ENCODE measurements at regions not wholly inside any gene's neighbourhood (a gene's known extent, or its start where the extent isn't known, plus 50 kb on each side); places are given as distances from the start of the nearest gene placed in this dataset.
"Not testable (repeated sequence)": the region's sequence is repeated elsewhere in the genome, so short reads cannot be mapped to it uniquely, and the experiment has no call there.

- H3K36me3 ChIP-seq = no peaks in the 10 kb centered on the region
- H3K9me3 ChIP-seq = no peaks in the 10 kb centered on the region
- no peak overlapping the region for H3K27ac ChIP-seq
- intact Hi-C loops (cut with DNase I) = no loop called here
- H3K9ac ChIP-seq (ENCODE audit: low read depth in 2 of 2, low read length in 2 of 2) = no peak overlapping the region
- H3K4me3 ChIP-seq = no peak overlapping the region
- no peaks in the 10 kb centered on the region for H3K27me3 ChIP-seq
- no peak for DNase-seq
- no peaks in the 10 kb centered on the region for H3K4me1 ChIP-seq
- no peak for TF ChIP-seq CTCF (IDR thresholded peaks at IDR 0.05)
Measured at GRCh38 chr11:92018332-92018731, 206.3 kb upstream of the FAT3 start.

GRCh38 chr11:92008249-92008648, 216.4 kb upstream of the FAT3 start:
- DNase-seq = no peak
- TF ChIP-seq CTCF (IDR thresholded peaks at IDR 0.05) = no peak
- Histone ChIP-seq H3K27ac (no peak overlapping the region), H3K9me3 (no peaks in the 10 kb centered on the region), H3K4me1 (no peaks in the 10 kb centered on the region), H3K36me3 (no peaks in the 10 kb centered on the region), H3K9ac (ENCODE audit: low read depth in 2 of 2, low read length in 2 of 2) (no peak overlapping the region), H3K27me3 (no peaks in the 10 kb centered on the region), H3K4me3 (no peak overlapping the region)
- intact Hi-C loops (cut with DNase I) = no loop called here

DNA sequence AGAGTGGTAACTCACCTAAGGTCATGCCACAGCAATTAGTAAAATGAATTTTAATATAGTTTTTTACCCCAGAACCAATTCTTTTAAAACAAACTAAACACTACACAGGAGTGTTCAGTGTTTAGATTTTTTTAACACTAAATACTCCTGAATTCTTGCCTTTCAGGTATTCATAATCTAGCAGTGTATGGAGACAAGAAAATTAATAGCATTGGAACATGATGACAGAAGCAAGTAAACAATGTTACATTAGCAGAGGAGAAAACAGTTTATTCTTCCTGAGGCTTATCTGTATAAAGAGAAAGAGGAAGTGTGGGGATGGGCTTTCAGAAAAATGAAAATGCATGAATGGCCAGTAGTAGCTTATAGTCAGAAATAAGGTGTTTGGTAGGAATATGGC, 222.1 kb upstream of the FAT3 start:
- Histone ChIP-seq H3K36me3 (no peaks in the 10 kb centered on the region), H3K27ac (no peak overlapping the region), H3K4me3 (no peak overlapping the region), H3K4me1 (no peaks in the 10 kb centered on the region), H3K9me3 (no peaks in the 10 kb centered on the region), H3K9ac (ENCODE audit: low read depth in 2 of 2, low read length in 2 of 2) (no peak overlapping the region), H3K27me3 (no peaks in the 10 kb centered on the region)
- intact Hi-C loops (cut with DNase I) = no loop called here
- no peak for DNase-seq
- TF ChIP-seq CTCF (IDR thresholded peaks at IDR 0.05) = no peak

DNA sequence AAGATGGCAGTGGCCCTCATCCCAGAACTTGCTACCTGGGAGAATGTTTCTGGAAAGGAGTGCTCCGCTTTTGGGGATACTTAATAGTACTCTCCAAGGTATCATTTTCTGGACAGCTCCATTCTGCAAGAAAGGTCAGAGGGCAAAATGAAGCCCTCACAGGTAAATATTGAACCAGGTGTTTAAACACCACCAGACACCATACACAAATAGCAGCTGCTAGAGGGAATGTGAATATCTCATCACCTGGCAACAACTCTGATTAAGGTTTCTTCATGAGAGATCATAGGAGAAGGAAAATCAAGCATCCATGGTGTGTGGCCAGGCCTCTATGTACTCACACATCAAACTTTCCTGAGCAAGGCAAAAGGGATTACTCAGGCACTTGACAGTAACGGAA, 226.1 kb upstream of the FAT3 start:
- no peaks in the 10 kb centered on the region for H3K4me1 ChIP-seq
- no peaks in the 10 kb centered on the region for H3K9me3 ChIP-seq
- intact Hi-C loops (cut with DNase I) = no loop called here
- no peak overlapping the region for H3K27ac ChIP-seq
- H3K4me3 ChIP-seq = no peak overlapping the region
- no peaks in the 10 kb centered on the region for H3K36me3 ChIP-seq
- H3K27me3 ChIP-seq = no peaks in the 10 kb centered on the region
- no peak overlapping the region for H3K9ac ChIP-seq (ENCODE audit: low read depth in 2 of 2, low read length in 2 of 2)
- DNase-seq = no peak
- no peak for TF ChIP-seq CTCF (IDR thresholded peaks at IDR 0.05)

- Histone ChIP-seq H3K27ac (no peak overlapping the region), H3K36me3 (no peaks in the 10 kb centered on the region), H3K4me1 (no peaks in the 10 kb centered on the region), H3K27me3 (no peaks in the 10 kb centered on the region), H3K9me3 (no peaks in the 10 kb centered on the region), H3K4me3 (no peak overlapping the region), H3K9ac (ENCODE audit: low read depth in 2 of 2, low read length in 2 of 2) (no peak overlapping the region)
- intact Hi-C loops (cut with DNase I) = no loop called here
- no peak for TF ChIP-seq CTCF (IDR thresholded peaks at IDR 0.05)
- DNase-seq = no peak
Measured at GRCh38 chr11:91997226-91997625, 227.4 kb upstream of the FAT3 start.

DNA sequence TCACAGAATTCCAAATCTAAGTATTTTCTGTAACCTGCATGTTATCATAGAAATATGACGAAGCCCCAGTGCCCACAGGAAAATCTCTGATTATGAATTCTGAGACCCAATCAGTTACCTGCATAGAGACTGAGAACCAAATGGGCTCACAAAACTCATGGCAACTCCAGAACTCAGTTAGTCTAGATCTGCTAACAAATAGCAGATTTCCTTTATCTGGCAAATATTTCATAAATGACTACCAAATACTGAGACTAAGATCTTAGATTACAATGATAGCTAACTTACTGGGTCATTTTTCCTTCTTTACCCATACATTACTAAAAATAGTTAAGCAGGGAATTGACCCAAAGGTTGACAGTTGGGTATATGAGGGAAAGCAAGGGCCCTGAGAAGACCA, 228.1 kb upstream of the FAT3 start:
- no peak for DNase-seq
- H3K27ac ChIP-seq = no peak overlapping the region
- no peaks in the 10 kb centered on the region for H3K9me3 ChIP-seq
- TF ChIP-seq CTCF (IDR thresholded peaks at IDR 0.05) = no peak
- intact Hi-C loops (cut with DNase I) = no loop called here
- H3K27me3 ChIP-seq = no peaks in the 10 kb centered on the region
- no peaks in the 10 kb centered on the region for H3K4me1 ChIP-seq
- no peak overlapping the region for H3K4me3 ChIP-seq
- no peaks in the 10 kb centered on the region for H3K36me3 ChIP-seq
- no peak overlapping the region for H3K9ac ChIP-seq (ENCODE audit: low read depth in 2 of 2, low read length in 2 of 2)

DNA sequence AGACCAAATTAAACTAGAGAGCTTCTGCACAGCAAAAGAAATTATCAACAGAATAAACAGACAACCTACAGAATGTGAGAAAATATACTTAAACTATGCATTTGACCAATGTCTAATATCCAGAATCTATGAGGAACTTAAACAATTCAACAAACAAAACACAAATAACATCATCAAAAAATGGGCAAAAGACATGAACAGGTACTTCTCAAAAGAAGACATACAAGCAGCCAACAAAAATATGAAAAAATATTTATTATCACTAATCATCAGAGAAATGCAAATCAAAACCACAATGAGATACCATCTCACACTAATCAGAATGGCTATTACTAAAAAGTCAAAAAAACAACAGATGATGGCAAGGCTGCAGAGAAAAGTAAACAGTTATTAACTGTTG, 236.2 kb upstream of the FAT3 start:
- DNase-seq; H3K9me3 ChIP-seq; H3K27ac ChIP-seq; H3K36me3 ChIP-seq; H3K9ac ChIP-seq (ENCODE audit: low read depth in 2 of 2, low read length in 2 of 2); H3K4me3 ChIP-seq; intact Hi-C loops (cut with DNase I); H3K4me1 ChIP-seq; H3K27me3 ChIP-seq: not testable (repeated sequence)
